ENCODE measurements at regions not wholly inside any gene's neighbourhood (a gene's known extent, or its start where the extent isn't known, plus 50 kb on each side); places are given as distances from the start of the nearest gene placed in this dataset.

GRCh38 chr5:166979307-166979895 lies 1312.0 kb upstream of the WWC1 start:
- CTCF ChIA-PET, result no interaction called here
- TF ChIP-seq CTCF (IDR thresholded peaks at IDR 0.05; ENCODE audit: control extremely low read depth, extremely low read depth, low read depth, missing control alignments), result no peak
- no peak for DNase-seq (ENCODE audit: extremely low spot score)
- POLR2A ChIA-PET, result no interaction called here

- DNase-seq (ENCODE audit: extremely low spot score), result no peak
- no peak for TF ChIP-seq CTCF (IDR thresholded peaks at IDR 0.05; ENCODE audit: control extremely low read depth, extremely low read depth, low read depth, missing control alignments)
- CTCF ChIA-PET, result no interaction called here
- POLR2A ChIA-PET, result no interaction called here
Measured at GRCh38 chr5:166980666-166981065, 1310.8 kb upstream of the WWC1 start.

GRCh38 chr5:166982226-166982625 lies 1309.2 kb upstream of the WWC1 start:
- no peak for TF ChIP-seq CTCF (IDR thresholded peaks at IDR 0.05; ENCODE audit: control extremely low read depth, extremely low read depth, low read depth, missing control alignments)
- ChIA-PET CTCF (no interaction called here), POLR2A (no interaction called here)
- DNase-seq (ENCODE audit: extremely low spot score), result no peak

GRCh38 chr5:166991601-166992000 lies 1299.8 kb upstream of the WWC1 start:
- POLR2A ChIA-PET, result no interaction called here
- CTCF ChIA-PET, result no interaction called here
- DNase-seq (ENCODE audit: extremely low spot score), result no peak
- TF ChIP-seq CTCF (IDR thresholded peaks at IDR 0.05; ENCODE audit: control extremely low read depth, extremely low read depth, low read depth, missing control alignments), result no peak

- CTCF ChIA-PET, result interaction anchor here (1.3 kb wide), 1 partner anchor 56 kb away, joined by 3 read pairs; no protein-coding TSS in a partner anchor
- POLR2A ChIA-PET, result no interaction called here
- DNase-seq (ENCODE audit: extremely low spot score), result no peak
- no peak for TF ChIP-seq CTCF (IDR thresholded peaks at IDR 0.05; ENCODE audit: control extremely low read depth, extremely low read depth, low read depth, missing control alignments)
Measured at GRCh38 chr5:166992108-166992507, 1299.3 kb upstream of the WWC1 start.

GRCh38 chr5:166992874-166993722 lies 1298.3 kb upstream of the WWC1 start:
- DNase-seq (ENCODE audit: extremely low spot score), result no peak
- no peak for TF ChIP-seq CTCF (IDR thresholded peaks at IDR 0.05; ENCODE audit: control extremely low read depth, extremely low read depth, low read depth, missing control alignments)
- CTCF ChIA-PET, result interaction anchor here (1.3 kb wide), 1 partner anchor 56 kb away, joined by 3 read pairs; no protein-coding TSS in a partner anchor
- POLR2A ChIA-PET, result interaction anchor here (0.5 kb wide), 1 partner anchor 9 kb away, joined by 3 read pairs; no protein-coding TSS in a partner anchor

Data from GM10248 (cell line).